ENCODE measurements at regions not wholly inside any gene's neighbourhood (a gene's known extent, or its start where the extent isn't known, plus 50 kb on each side); places are given as distances from the start of the nearest gene placed in this dataset.
"Not testable (repeated sequence)": the region's sequence is repeated elsewhere in the genome, so short reads cannot be mapped to it uniquely, and the experiment has no call there.

DNA sequence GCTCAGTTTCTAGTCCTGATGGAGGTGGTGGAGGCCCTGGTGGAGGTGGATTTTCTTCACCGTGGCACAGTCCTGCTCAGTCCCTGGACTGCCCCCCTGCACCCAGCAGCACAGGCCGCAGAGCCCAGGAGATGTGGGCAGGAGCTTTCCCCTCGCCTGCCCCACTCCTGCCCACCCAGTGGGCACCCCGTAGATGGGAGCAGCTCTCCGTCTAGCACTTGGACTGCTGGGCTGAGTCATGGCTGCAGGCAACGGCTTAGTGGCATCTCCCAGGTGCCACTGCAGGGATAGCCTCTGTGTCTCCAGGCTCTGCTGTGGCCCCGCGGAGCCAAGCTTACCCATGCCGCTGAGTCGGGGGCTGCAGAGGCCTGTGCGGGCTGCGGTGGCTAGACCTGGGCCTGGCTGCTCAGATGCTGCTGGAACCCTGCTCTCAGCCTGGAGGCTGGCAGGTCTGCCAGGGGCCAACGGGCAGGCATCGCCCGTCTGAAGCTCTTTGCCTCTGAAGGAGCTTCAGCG lies 92.3 kb upstream of the CTDP1 start:
- no peak overlapping the region for H3K4me3 ChIP-seq (ENCODE audit: low read length)
- no peaks in the 10 kb centered on the region for H3K9me3 ChIP-seq (replicated peaks; ENCODE audit: low read length)
- H3K9ac ChIP-seq (ENCODE audit: low read depth, low read length) = no peak overlapping the region
- no peaks in the 10 kb centered on the region for H3K36me3 ChIP-seq (ENCODE audit: insufficient read depth, low read length)
- no peak overlapping the region for H3K4me2 ChIP-seq (ENCODE audit: low read length)
- peaks cover 29% of the 10 kb centered on the region for H3K27me3 ChIP-seq (ENCODE audit: control insufficient read depth, insufficient read depth, low read length)
- peaks cover 16% of the 10 kb centered on the region for H3K4me1 ChIP-seq (ENCODE audit: control insufficient read depth, insufficient read depth, low read length)

- Histone ChIP-seq H3K4me1 (ENCODE audit: control insufficient read depth, insufficient read depth, low read length) (peaks cover 16% of the 10 kb centered on the region), H3K4me3 (ENCODE audit: low read length) (no peak overlapping the region), H3K27me3 (ENCODE audit: control insufficient read depth, insufficient read depth, low read length) (peaks cover 33% of the 10 kb centered on the region), H3K9me3 (replicated peaks; ENCODE audit: low read length) (no peaks in the 10 kb centered on the region), H3K36me3 (ENCODE audit: insufficient read depth, low read length) (no peaks in the 10 kb centered on the region), H3K9ac (ENCODE audit: low read depth, low read length) (no peak overlapping the region), H3K4me2 (ENCODE audit: low read length) (no peak overlapping the region)
Observed at GRCh38 chr18:79587779-79588635, 91.6 kb upstream of the CTDP1 start.

DNA sequence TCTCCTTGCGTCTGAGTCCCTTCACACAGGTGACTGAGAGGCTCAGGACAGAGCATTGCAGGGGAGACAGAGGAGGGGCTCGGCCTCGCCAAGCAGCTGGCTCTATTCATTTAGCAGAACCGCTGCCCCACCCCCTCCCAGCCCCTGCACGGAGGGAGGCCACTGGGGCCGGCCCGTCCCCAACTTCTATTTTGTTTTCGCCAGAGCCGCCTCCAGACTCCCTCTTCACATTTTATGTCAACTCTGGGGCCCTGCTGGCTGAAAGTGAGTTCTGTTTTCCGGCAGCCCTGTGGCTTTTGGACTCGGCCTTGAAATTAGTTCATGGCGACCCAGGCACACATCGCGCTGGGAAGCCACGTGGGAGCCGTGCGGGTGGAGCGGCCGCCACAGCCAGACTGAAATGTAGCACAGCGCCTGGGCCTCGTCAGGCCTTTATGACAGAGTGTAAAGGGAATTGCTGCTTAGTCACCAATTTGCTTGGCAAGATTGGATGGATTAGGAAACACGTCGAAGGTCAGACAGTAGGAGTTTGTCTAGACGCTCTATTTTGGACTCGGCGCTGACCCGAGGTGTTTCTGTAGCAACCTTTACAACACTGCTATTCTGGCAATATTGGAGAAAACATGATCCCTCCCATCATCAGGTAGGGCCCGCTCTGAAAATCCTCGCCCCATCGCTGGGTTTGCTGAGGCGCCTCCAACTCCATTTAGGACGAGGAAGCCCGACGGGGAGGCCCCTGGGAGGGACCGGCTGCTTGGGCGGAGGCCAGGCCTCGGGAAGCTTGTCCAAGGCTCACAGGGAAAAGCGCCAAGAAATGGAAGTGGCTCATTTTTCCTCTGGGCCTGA lies 90.7 kb upstream of the CTDP1 start:
- Histone ChIP-seq H3K27me3 (ENCODE audit: control insufficient read depth, insufficient read depth, low read length) (peaks cover 40% of the 10 kb centered on the region), H3K9me3 (replicated peaks; ENCODE audit: low read length) (no peaks in the 10 kb centered on the region), H3K4me3 (ENCODE audit: low read length) (no peak overlapping the region), H3K9ac (ENCODE audit: low read depth, low read length) (no peak overlapping the region), H3K4me2 (ENCODE audit: low read length) (no peak overlapping the region), H3K4me1 (ENCODE audit: control insufficient read depth, insufficient read depth, low read length) (peaks cover 16% of the 10 kb centered on the region), H3K36me3 (ENCODE audit: insufficient read depth, low read length) (no peaks in the 10 kb centered on the region)

- peaks cover 45% of the 10 kb centered on the region for H3K27me3 ChIP-seq (ENCODE audit: control insufficient read depth, insufficient read depth, low read length)
- no peak overlapping the region for H3K4me2 ChIP-seq (ENCODE audit: low read length)
- no peak overlapping the region for H3K9ac ChIP-seq (ENCODE audit: low read depth, low read length)
- H3K36me3 ChIP-seq (ENCODE audit: insufficient read depth, low read length) = no peaks in the 10 kb centered on the region
- H3K4me1 ChIP-seq (ENCODE audit: control insufficient read depth, insufficient read depth, low read length) = peaks cover 16% of the 10 kb centered on the region
- H3K9me3 ChIP-seq (replicated peaks; ENCODE audit: low read length) = no peaks in the 10 kb centered on the region
- H3K4me3 ChIP-seq (ENCODE audit: low read length) = no peak overlapping the region
Observed at GRCh38 chr18:79589601-79590091, 90.0 kb upstream of the CTDP1 start.

DNA sequence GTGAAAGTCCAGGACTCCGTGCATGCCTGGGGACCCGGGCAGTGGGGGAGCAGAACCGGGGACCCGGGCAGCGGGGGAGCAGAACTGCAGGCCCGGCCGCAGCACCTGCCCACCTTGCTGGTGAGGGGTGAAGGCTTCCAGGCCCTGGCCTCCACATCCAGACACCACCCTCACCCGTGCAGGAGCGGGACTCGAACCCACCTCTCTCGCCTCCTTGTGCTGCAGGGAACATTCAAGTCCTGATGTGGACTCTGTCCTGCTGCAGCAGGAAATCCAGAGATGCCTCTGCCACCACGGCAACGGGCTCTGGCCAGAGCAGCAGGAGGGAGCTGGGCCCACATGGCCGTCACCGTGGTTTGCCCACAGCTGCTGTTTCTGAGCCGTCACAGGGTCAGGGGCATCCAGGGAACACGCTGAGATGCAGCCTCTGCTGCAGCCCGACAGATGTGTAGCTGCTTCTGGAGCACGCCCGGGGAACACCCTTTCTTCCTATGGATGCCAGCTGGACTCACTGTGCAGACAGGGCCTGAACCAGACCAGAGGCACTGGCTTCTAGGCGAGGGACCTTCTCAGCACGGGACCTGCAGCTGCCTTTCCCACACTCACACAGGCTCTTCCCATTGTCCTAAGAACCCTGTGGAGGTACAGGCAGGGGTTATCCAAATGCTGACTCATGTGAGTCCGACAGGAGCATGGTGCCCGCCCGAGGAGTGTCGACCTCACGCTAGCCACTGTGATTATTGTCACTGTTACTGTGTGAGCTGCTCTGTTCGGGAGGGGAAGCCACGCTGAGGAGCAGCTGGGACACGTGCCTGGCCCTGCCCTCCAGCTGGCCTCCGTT lies 89.2 kb upstream of the CTDP1 start:
- no peaks in the 10 kb centered on the region for H3K36me3 ChIP-seq (ENCODE audit: insufficient read depth, low read length)
- peaks cover 16% of the 10 kb centered on the region for H3K4me1 ChIP-seq (ENCODE audit: control insufficient read depth, insufficient read depth, low read length)
- H3K27me3 ChIP-seq (ENCODE audit: control insufficient read depth, insufficient read depth, low read length) = peaks cover 53% of the 10 kb centered on the region
- H3K9ac ChIP-seq (ENCODE audit: low read depth, low read length) = no peak overlapping the region
- no peak overlapping the region for H3K4me3 ChIP-seq (ENCODE audit: low read length)
- H3K9me3 ChIP-seq (replicated peaks; ENCODE audit: low read length) = no peaks in the 10 kb centered on the region
- H3K4me2 ChIP-seq (ENCODE audit: low read length) = no peak overlapping the region

GRCh38 chr18:79591032-79591308 lies 88.6 kb upstream of the CTDP1 start:
- H3K36me3 ChIP-seq (ENCODE audit: insufficient read depth, low read length) = no peaks in the 10 kb centered on the region
- peaks cover 57% of the 10 kb centered on the region for H3K27me3 ChIP-seq (ENCODE audit: control insufficient read depth, insufficient read depth, low read length)
- no peak overlapping the region for H3K4me2 ChIP-seq (ENCODE audit: low read length)
- H3K4me1 ChIP-seq (ENCODE audit: control insufficient read depth, insufficient read depth, low read length) = peaks cover 16% of the 10 kb centered on the region
- H3K9ac ChIP-seq (ENCODE audit: low read depth, low read length) = no peak overlapping the region
- H3K4me3 ChIP-seq (ENCODE audit: low read length) = no peak overlapping the region
- H3K9me3 ChIP-seq (replicated peaks; ENCODE audit: low read length) = no peaks in the 10 kb centered on the region

DNA sequence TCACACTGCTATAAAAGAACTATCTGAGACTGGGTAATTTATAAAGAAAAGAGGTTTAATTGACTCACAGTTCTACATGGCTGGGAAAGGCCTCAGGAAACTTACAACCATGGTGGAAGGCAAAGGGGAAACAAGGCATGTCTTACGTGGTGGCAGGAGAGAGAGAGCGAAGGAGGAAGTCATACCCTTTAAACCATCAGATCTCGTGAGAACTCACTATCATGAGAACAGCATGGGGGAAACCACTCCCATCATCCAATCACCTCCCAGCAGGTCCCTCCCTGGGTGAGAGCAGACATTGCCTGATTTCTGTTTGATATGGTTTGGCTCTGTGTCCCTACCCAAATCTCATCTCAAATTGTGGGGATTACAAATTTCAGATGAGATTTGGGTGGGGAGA lies 86.9 kb upstream of the CTDP1 start:
- H3K4me1 ChIP-seq (ENCODE audit: control insufficient read depth, insufficient read depth, low read length) = peaks cover 16% of the 10 kb centered on the region
- H3K9ac ChIP-seq (ENCODE audit: low read depth, low read length); H3K9me3 ChIP-seq (replicated peaks; ENCODE audit: low read length); H3K4me3 ChIP-seq (ENCODE audit: low read length); H3K36me3 ChIP-seq (ENCODE audit: insufficient read depth, low read length); H3K4me2 ChIP-seq (ENCODE audit: low read length): not testable (repeated sequence)
- H3K27me3 ChIP-seq (ENCODE audit: control insufficient read depth, insufficient read depth, low read length) = peaks cover 71% of the 10 kb centered on the region

DNA sequence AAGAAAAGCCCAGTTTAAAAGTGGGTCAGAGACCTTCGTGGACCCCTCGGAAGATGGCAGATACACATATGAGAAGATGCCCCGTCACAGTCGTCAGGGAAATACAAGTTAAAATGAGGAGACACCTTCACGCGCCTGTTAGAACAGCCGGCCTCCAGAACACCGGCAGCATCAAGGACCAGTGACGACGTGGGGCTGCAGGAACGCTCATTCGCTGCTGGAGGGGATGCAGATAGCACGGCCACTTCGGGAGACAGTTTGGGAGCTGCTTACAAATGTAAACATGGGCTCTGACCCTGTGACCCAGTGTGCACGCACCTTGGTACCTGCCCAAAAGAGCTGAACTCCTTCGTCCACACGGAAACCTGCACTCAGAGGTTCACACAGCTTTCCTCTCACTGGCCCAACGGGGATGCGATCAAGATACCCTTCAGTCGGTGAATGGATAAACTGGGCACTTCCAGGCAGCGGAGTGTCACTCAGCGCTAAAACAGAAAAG lies 83.7 kb upstream of the CTDP1 start:
- Histone ChIP-seq H3K27me3 (ENCODE audit: control insufficient read depth, insufficient read depth, low read length) (peaks cover 76% of the 10 kb centered on the region), H3K4me1 (ENCODE audit: control insufficient read depth, insufficient read depth, low read length) (peaks cover 8% of the 10 kb centered on the region), H3K36me3 (ENCODE audit: insufficient read depth, low read length) (no peaks in the 10 kb centered on the region), H3K4me3 (ENCODE audit: low read length) (no peak overlapping the region), H3K4me2 (ENCODE audit: low read length) (no peak overlapping the region), H3K9me3 (replicated peaks; ENCODE audit: low read length) (no peaks in the 10 kb centered on the region), H3K9ac (ENCODE audit: low read depth, low read length) (no peak overlapping the region)

DNA sequence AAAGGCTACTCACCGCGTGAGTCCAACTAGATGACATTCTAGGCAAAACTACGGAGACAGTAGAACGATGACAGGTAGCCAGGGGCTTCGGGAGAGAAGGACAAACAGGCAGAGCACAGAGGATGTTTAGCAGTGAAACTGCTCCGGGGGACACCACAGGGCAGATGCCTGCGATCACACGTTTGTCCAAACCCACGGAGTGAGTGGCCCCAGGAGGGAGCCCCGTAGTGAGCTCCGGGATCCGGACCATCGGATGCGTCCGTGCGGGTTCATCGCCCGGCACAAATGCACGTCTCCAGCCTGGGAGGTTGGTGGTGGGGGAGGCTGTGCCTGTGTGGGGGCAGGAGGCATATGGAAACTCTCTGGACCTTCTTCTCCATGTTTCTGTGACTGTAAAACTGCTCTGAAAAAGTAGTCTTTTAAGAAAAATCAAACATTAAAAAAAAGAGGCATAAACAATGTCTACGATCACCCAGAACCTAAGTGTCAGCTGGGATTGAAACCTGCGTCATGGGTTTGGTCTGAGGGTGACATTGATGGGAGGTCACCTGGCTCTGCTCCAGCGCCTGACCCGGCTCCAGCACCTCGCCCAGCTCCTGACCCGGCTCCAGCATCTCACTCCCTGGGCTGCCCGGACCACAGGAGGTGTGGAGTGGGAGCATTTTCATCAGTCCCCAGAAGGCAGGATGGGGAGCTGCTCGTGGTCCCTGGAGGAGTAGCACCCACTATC lies 83.0 kb upstream of the CTDP1 start:
- no peak overlapping the region for H3K4me3 ChIP-seq (ENCODE audit: low read length)
- H3K9me3 ChIP-seq (replicated peaks; ENCODE audit: low read length) = no peaks in the 10 kb centered on the region
- H3K36me3 ChIP-seq (ENCODE audit: insufficient read depth, low read length) = no peaks in the 10 kb centered on the region
- no peak overlapping the region for H3K9ac ChIP-seq (ENCODE audit: low read depth, low read length)
- H3K27me3 ChIP-seq (ENCODE audit: control insufficient read depth, insufficient read depth, low read length) = peaks cover 73% of the 10 kb centered on the region
- H3K4me1 ChIP-seq (ENCODE audit: control insufficient read depth, insufficient read depth, low read length) = peaks cover 8% of the 10 kb centered on the region
- H3K4me2 ChIP-seq (ENCODE audit: low read length) = no peak overlapping the region

GRCh38 chr18:79597176-79597830 lies 82.3 kb upstream of the CTDP1 start:
- Histone ChIP-seq H3K4me3 (ENCODE audit: low read length) (no peak overlapping the region), H3K27me3 (ENCODE audit: control insufficient read depth, insufficient read depth, low read length) (peaks cover 71% of the 10 kb centered on the region), H3K4me1 (ENCODE audit: control insufficient read depth, insufficient read depth, low read length) (peaks cover 8% of the 10 kb centered on the region), H3K9ac (ENCODE audit: low read depth, low read length) (no peak overlapping the region), H3K9me3 (replicated peaks; ENCODE audit: low read length) (no peaks in the 10 kb centered on the region), H3K36me3 (ENCODE audit: insufficient read depth, low read length) (no peaks in the 10 kb centered on the region), H3K4me2 (ENCODE audit: low read length) (no peak overlapping the region)
